ENCODE measurements at regions not wholly inside any gene's neighbourhood (a gene's known extent, or its start where the extent isn't known, plus 50 kb on each side); places are given as distances from the start of the nearest gene placed in this dataset.

- no peak for TF ChIP-seq CTCF (IDR thresholded peaks at IDR 0.05; ENCODE audit: unreplicated experiment)
- intact Hi-C loops (cut with micrococcal nuclease; ENCODE audit: unreplicated experiment) = no loop called here
- Mint-ChIP-seq H3K4me3 (ENCODE audit: low read depth, unreplicated experiment) (no peak overlapping the region), H3K4me1 (ENCODE audit: low read depth, unreplicated experiment) (no peaks in the 10 kb centered on the region), H3K9me3 (ENCODE audit: low read depth, unreplicated experiment) (no peaks in the 10 kb centered on the region), H3K36me3 (ENCODE audit: insufficient read depth, unreplicated experiment) (no peaks in the 10 kb centered on the region), H3K27ac (ENCODE audit: unreplicated experiment) (no peak overlapping the region), H3K27me3 (ENCODE audit: unreplicated experiment) (no peaks in the 10 kb centered on the region)
- DNase-seq = no peak
- CTCF ChIA-PET = no interaction called here
- BruUV-seq (replicated peaks) = no TSS peak
Measured at GRCh38 chr4:30811296-30811695, 91.1 kb downstream of the PCDH7 start.

- intact Hi-C loops (cut with micrococcal nuclease; ENCODE audit: unreplicated experiment) = no loop called here
- Mint-ChIP-seq H3K27ac (ENCODE audit: unreplicated experiment) (no peak overlapping the region), H3K27me3 (ENCODE audit: unreplicated experiment) (no peaks in the 10 kb centered on the region), H3K4me3 (ENCODE audit: low read depth, unreplicated experiment) (no peak overlapping the region), H3K4me1 (ENCODE audit: low read depth, unreplicated experiment) (no peaks in the 10 kb centered on the region), H3K9me3 (ENCODE audit: low read depth, unreplicated experiment) (no peaks in the 10 kb centered on the region), H3K36me3 (ENCODE audit: insufficient read depth, unreplicated experiment) (no peaks in the 10 kb centered on the region)
- TF ChIP-seq CTCF (IDR thresholded peaks at IDR 0.05; ENCODE audit: unreplicated experiment) = no peak
- DNase-seq = no peak
- BruUV-seq (replicated peaks) = no TSS peak
- CTCF ChIA-PET = no interaction called here
Measured at GRCh38 chr4:30815685-30816084, 95.5 kb downstream of the PCDH7 start.

GRCh38 chr4:30817447-30817846 lies 97.3 kb downstream of the PCDH7 start:
- CTCF ChIA-PET = interaction anchor here (0.9 kb wide), 1 partner anchor 9 kb away, joined by 4 read pairs; no protein-coding TSS in a partner anchor
- Mint-ChIP-seq H3K4me1 (ENCODE audit: low read depth, unreplicated experiment) (no peaks in the 10 kb centered on the region), H3K9me3 (ENCODE audit: low read depth, unreplicated experiment) (no peaks in the 10 kb centered on the region), H3K27me3 (ENCODE audit: unreplicated experiment) (no peaks in the 10 kb centered on the region), H3K36me3 (ENCODE audit: insufficient read depth, unreplicated experiment) (no peaks in the 10 kb centered on the region), H3K4me3 (ENCODE audit: low read depth, unreplicated experiment) (no peak overlapping the region), H3K27ac (ENCODE audit: unreplicated experiment) (no peak overlapping the region)
- TF ChIP-seq CTCF (IDR thresholded peaks at IDR 0.05; ENCODE audit: unreplicated experiment) = no peak
- no peak for DNase-seq
- intact Hi-C loops (cut with micrococcal nuclease; ENCODE audit: unreplicated experiment) = no loop called here
- no TSS peak for BruUV-seq (replicated peaks)

- TF ChIP-seq CTCF (IDR thresholded peaks at IDR 0.05; ENCODE audit: unreplicated experiment) = no peak
- intact Hi-C loops (cut with micrococcal nuclease; ENCODE audit: unreplicated experiment) = no loop called here
- Mint-ChIP-seq H3K4me1 (ENCODE audit: low read depth, unreplicated experiment) (no peaks in the 10 kb centered on the region), H3K9me3 (ENCODE audit: low read depth, unreplicated experiment) (no peaks in the 10 kb centered on the region), H3K36me3 (ENCODE audit: insufficient read depth, unreplicated experiment) (no peaks in the 10 kb centered on the region), H3K27ac (ENCODE audit: unreplicated experiment) (no peak overlapping the region), H3K27me3 (ENCODE audit: unreplicated experiment) (no peaks in the 10 kb centered on the region), H3K4me3 (ENCODE audit: low read depth, unreplicated experiment) (no peak overlapping the region)
- CTCF ChIA-PET = interaction anchor here (0.9 kb wide), 1 partner anchor 10 kb away, joined by 4 read pairs; no protein-coding TSS in a partner anchor
- DNase-seq = no peak
- no TSS peak for BruUV-seq (replicated peaks)
Measured at GRCh38 chr4:30818541-30818940, 98.4 kb downstream of the PCDH7 start.

Data from Calu3 (cell line).